WTC11 (cell line): ENCODE measurements at regions not wholly inside any gene's neighbourhood (a gene's known extent, or its start where the extent isn't known, plus 50 kb on each side); places are given as distances from the start of the nearest gene placed in this dataset.
"Not testable (repeated sequence)": the region's sequence is repeated elsewhere in the genome, so short reads cannot be mapped to it uniquely, and the experiment has no call there.

Experiments
- ATAC-seq: fragments of 200-7000 bp; cut with Tn5 transposase; 2 replicates; pipeline ENCODE4 v1.10.0; 2021; ENCODE audit warnings: mild to moderate bottlenecking, moderate library complexity
- CTCF ChIA-PET: fragments of 300-600 bp; sonication (Branson Sonifier 250); formaldehyde crosslinking; loops from one replicate; lab custom pipeline; 2021; ENCODE audit warnings: antibody characterized with exemption; lab: Charles Lee
- POLR2A ChIA-PET: fragments of 350-600 bp; sonication (Branson Sonifier 250); formaldehyde crosslinking; loops from one replicate; lab custom pipeline; 2021; ENCODE audit warnings: antibody characterized with exemption; lab: Charles Lee
- DNase-seq: peaks from one replicate; pipeline ENCODE4 v3.0.0; 2021; ENCODE audit warnings: low spot score
- H3K27ac Mint-ChIP-seq: 2 replicates; pipeline ENCODE4 v1.8.0; 2021; ENCODE audit warnings: mixed read lengths
- H3K27me3 Mint-ChIP-seq: 2 replicates; pipeline ENCODE4 v1.8.0; 2021; ENCODE audit warnings: low read depth, mild to moderate bottlenecking, moderate library complexity, mixed read lengths
- H3K36me3 Mint-ChIP-seq: 2 replicates; pipeline ENCODE4 v1.8.0; 2021; ENCODE audit warnings: mixed read lengths
- H3K4me1 Mint-ChIP-seq: 2 replicates; pipeline ENCODE4 v1.8.0; 2022; ENCODE audit warnings: mixed read lengths
- H3K4me3 Mint-ChIP-seq: 2 replicates; pipeline ENCODE4 v1.8.0; 2021; ENCODE audit warnings: mild to moderate bottlenecking, moderate library complexity, mixed read lengths
- H3K9me3 Mint-ChIP-seq: 2 replicates; pipeline ENCODE4 v1.8.0; 2021; ENCODE audit warnings: mixed read lengths
- ATF2 ChIP-seq: sonication (generic); formaldehyde crosslinking; IDR thresholded peaks from 2 replicates; pipeline ENCODE4 v1.8.1; 2022; ENCODE audit warnings: low read depth, missing genetic modification reagents, borderline replicate concordance
- E2F1 ChIP-seq: sonication (generic); formaldehyde crosslinking; IDR thresholded peaks from 2 replicates; pipeline ENCODE4 v1.8.0; 2022; ENCODE audit warnings: mild to moderate bottlenecking, missing genetic modification reagents
- ELF4 ChIP-seq: sonication (generic); formaldehyde crosslinking; IDR thresholded peaks from 2 replicates; pipeline ENCODE4 v1.8.1; 2022; ENCODE audit warnings: low read depth, mild to moderate bottlenecking, moderate library complexity, missing genetic modification reagents
- FOXJ3 ChIP-seq: sonication (generic); formaldehyde crosslinking; IDR thresholded peaks from 2 replicates; pipeline ENCODE4 v1.9.0; 2021; ENCODE audit warnings: missing genetic modification reagents, mild to moderate bottlenecking, borderline replicate concordance
- NFE2L1 ChIP-seq: sonication (generic); formaldehyde crosslinking; IDR thresholded peaks from 2 replicates; pipeline ENCODE4 v1.8.1; 2023; ENCODE audit warnings: missing genetic modification reagents
- PRDM15 ChIP-seq: sonication (generic); formaldehyde crosslinking; IDR thresholded peaks from 2 replicates; pipeline ENCODE4 v1.8.0; 2022; ENCODE audit warnings: missing genetic modification reagents
- PRRX2 ChIP-seq: fragments of 250-450 bp; sonication (Bioruptor Pico); IDR thresholded peaks from 2 replicates; pipeline ENCODE4 v1.8.0; 2021; ENCODE audit warnings: mild to moderate bottlenecking
- RORB ChIP-seq: fragments of 250-450 bp; sonication (Bioruptor Pico); IDR thresholded peaks from 2 replicates; pipeline ENCODE4 v1.9.0; 2021; ENCODE audit warnings: mild to moderate bottlenecking
- SOX15 ChIP-seq: fragments of 250-450 bp; sonication (Bioruptor Pico); IDR thresholded peaks from 2 replicates; pipeline ENCODE4 v1.9.0; 2021; ENCODE audit warnings: mild to moderate bottlenecking
- ZNF317 ChIP-seq: sonication (generic); formaldehyde crosslinking; IDR thresholded peaks from 2 replicates; pipeline ENCODE4 v1.8.1; 2023; ENCODE audit warnings: low read depth, mild to moderate bottlenecking, moderate library complexity, missing genetic modification reagents, borderline replicate concordance
- ZNF671 ChIP-seq: fragments of 250-450 bp; sonication (Bioruptor Pico); IDR thresholded peaks from 2 replicates; pipeline ENCODE4 v1.8.0; 2021; ENCODE audit warnings: mild to moderate bottlenecking

- TF ChIP-seq PRDM15 = no peak
- TF ChIP-seq RORB = no peak
- no peak for TF ChIP-seq E2F1 (CRISPR knock-in tag)
- no peak for TF ChIP-seq ATF2 (CRISPR knock-in tag)
- no peak for TF ChIP-seq ZNF317 (CRISPR knock-in tag)
- no peak for TF ChIP-seq SOX15
- TF ChIP-seq, all 79 proteins: peak for 0
Measured at GRCh38 chr4:131650951-131651350, 1498.1 kb upstream of the PCDH10 start (continued).

- H3K4me1 Mint-ChIP-seq, DNase-seq, H3K4me3 Mint-ChIP-seq, POLR2A ChIA-PET, H3K27ac Mint-ChIP-seq, ATAC-seq, CTCF ChIA-PET, H3K27me3 Mint-ChIP-seq: not testable (repeated sequence)
- Mint-ChIP-seq H3K9me3 (peaks cover 47% of the 10 kb centered on the region), H3K36me3 (peaks cover 48% of the 10 kb centered on the region)
Measured at GRCh38 chr4:131683314-131683713, 1465.8 kb upstream of the PCDH10 start.

GRCh38 chr4:131721883-131722282 lies 1427.2 kb upstream of the PCDH10 start:
- no peak for DNase-seq
- no peak for TF ChIP-seq ATF2 (CRISPR knock-in tag)
- TF ChIP-seq PRRX2 = no peak
- TF ChIP-seq ZNF671 = no peak
- TF ChIP-seq ELF4 = no peak
- no peak for TF ChIP-seq NFE2L1 (CRISPR knock-in tag)
- TF ChIP-seq FOXJ3 (CRISPR knock-in tag) = no peak
- Mint-ChIP-seq H3K4me3 (no peak overlapping the region), H3K36me3 (no peaks in the 10 kb centered on the region), H3K4me1 (no peaks in the 10 kb centered on the region), H3K27ac (no peak overlapping the region), H3K27me3 (no peaks in the 10 kb centered on the region), H3K9me3 (peaks cover 10% of the 10 kb centered on the region; the same call in 1 of the 2 replicates)
- CTCF ChIA-PET = no interaction called here
- POLR2A ChIA-PET = no interaction called here
- ATAC-seq = no peak

DNA sequence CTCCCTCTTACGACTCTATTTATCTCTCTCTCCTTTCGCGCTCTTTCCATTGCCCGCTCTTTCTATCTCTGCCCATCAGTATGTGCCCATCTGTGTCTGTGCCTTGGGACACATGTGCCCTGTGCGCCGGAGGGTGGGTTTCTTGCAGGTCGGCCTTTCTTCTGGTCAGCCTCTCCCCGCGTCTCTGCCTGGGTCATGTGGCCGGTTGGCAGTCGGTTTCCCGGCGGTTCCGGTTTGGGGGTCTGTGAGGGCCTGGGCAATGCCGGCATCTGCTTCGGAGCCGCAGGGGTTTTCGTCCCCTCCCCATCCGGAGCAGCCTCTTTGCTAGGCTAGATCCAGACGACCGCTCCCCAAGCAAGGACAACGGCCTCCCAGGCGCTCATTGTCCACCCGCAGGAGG lies 1426.0 kb upstream of the PCDH10 start:
- H3K36me3 Mint-ChIP-seq, H3K9me3 Mint-ChIP-seq, H3K4me1 Mint-ChIP-seq, POLR2A ChIA-PET, DNase-seq, H3K4me3 Mint-ChIP-seq, ATAC-seq, CTCF ChIA-PET, H3K27ac Mint-ChIP-seq, H3K27me3 Mint-ChIP-seq: not testable (repeated sequence)

- H3K4me1 Mint-ChIP-seq, H3K4me3 Mint-ChIP-seq: not testable (repeated sequence)
Measured at GRCh38 chr4:131724847-131725246, 1424.2 kb upstream of the PCDH10 start.

GRCh38 chr4:131725521-131725920 lies 1423.6 kb upstream of the PCDH10 start:
- CTCF ChIA-PET, ATAC-seq, POLR2A ChIA-PET, H3K27ac Mint-ChIP-seq, H3K36me3 Mint-ChIP-seq, H3K4me1 Mint-ChIP-seq, DNase-seq, H3K4me3 Mint-ChIP-seq, H3K9me3 Mint-ChIP-seq, H3K27me3 Mint-ChIP-seq: not testable (repeated sequence)

More at GRCh38 chr4:131724847-131725246, 1424.2 kb upstream of the PCDH10 start:
- H3K27me3 Mint-ChIP-seq, ATAC-seq, H3K27ac Mint-ChIP-seq, CTCF ChIA-PET, H3K36me3 Mint-ChIP-seq, POLR2A ChIA-PET, H3K9me3 Mint-ChIP-seq: not testable (repeated sequence)
- peak; percentile 40 for DNase-seq

GRCh38 chr4:131726940-131727339 lies 1422.2 kb upstream of the PCDH10 start:
- H3K9me3 Mint-ChIP-seq, H3K27me3 Mint-ChIP-seq, DNase-seq, ATAC-seq, POLR2A ChIA-PET, H3K36me3 Mint-ChIP-seq, H3K4me3 Mint-ChIP-seq, H3K27ac Mint-ChIP-seq, CTCF ChIA-PET, H3K4me1 Mint-ChIP-seq: not testable (repeated sequence)

GRCh38 chr4:131727418-131727817 lies 1421.7 kb upstream of the PCDH10 start:
- not testable (repeated sequence) for H3K36me3 Mint-ChIP-seq

More at GRCh38 chr4:131727418-131727817, 1421.7 kb upstream of the PCDH10 start:
- H3K4me1 Mint-ChIP-seq, POLR2A ChIA-PET, DNase-seq, H3K4me3 Mint-ChIP-seq, H3K27ac Mint-ChIP-seq, H3K9me3 Mint-ChIP-seq, H3K27me3 Mint-ChIP-seq, CTCF ChIA-PET, ATAC-seq: not testable (repeated sequence)
